ENCODE measurements at regions not wholly inside any gene's neighbourhood (a gene's known extent, or its start where the extent isn't known, plus 50 kb on each side); places are given as distances from the start of the nearest gene placed in this dataset.

- H3K27me3 ChIP-seq (ENCODE audit: low read depth, low read length): no peaks in the 10 kb centered on the region
- no peak overlapping the region for H3K9ac ChIP-seq (ENCODE audit: low read length)
- H3K4me1 ChIP-seq (ENCODE audit: low read length): peaks cover 11% of the 10 kb centered on the region
- H3K36me3 ChIP-seq (replicated peaks; ENCODE audit: low read depth, low read length): no peaks in the 10 kb centered on the region
- no peak for TF ChIP-seq EZH2phosphoT487 (IDR thresholded peaks at IDR 0.05; ENCODE audit: low read depth)
- TF ChIP-seq, protein P1, sequence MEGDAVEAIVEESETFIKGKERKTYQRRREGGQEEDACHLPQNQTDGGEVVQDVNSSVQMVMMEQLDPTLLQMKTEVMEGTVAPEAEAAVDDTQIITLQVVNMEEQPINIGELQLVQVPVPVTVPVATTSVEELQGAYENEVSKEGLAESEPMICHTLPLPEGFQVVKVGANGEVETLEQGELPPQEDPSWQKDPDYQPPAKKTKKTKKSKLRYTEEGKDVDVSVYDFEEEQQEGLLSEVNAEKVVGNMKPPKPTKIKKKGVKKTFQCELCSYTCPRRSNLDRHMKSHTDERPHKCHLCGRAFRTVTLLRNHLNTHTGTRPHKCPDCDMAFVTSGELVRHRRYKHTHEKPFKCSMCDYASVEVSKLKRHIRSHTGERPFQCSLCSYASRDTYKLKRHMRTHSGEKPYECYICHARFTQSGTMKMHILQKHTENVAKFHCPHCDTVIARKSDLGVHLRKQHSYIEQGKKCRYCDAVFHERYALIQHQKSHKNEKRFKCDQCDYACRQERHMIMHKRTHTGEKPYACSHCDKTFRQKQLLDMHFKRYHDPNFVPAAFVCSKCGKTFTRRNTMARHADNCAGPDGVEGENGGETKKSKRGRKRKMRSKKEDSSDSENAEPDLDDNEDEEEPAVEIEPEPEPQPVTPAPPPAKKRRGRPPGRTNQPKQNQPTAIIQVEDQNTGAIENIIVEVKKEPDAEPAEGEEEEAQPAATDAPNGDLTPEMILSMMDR (IDR thresholded peaks at IDR 0.05; ENCODE audit: low read depth, low read length): peak; percentile 88
- H3K27ac ChIP-seq (ENCODE audit: low read length): no peak overlapping the region
- H3K4me3 ChIP-seq (ENCODE audit: low read length): peak overlapping the region; percentile 72
- H3K79me2 ChIP-seq (ENCODE audit: low read length): no peaks in the 10 kb centered on the region
- no peaks in the 10 kb centered on the region for H3K9me3 ChIP-seq (ENCODE audit: insufficient read depth, low read length)
- no peaks in the 10 kb centered on the region for H4K20me1 ChIP-seq (ENCODE audit: insufficient read depth, low read length)
- peak overlapping the region; percentile 54 for H2AFZ ChIP-seq (ENCODE audit: low read depth, low read length)
- H3K4me2 ChIP-seq (ENCODE audit: low read length): peak overlapping the region; percentile 92
Measured at GRCh38 chr9:16133556-16134227, 580.8 kb downstream of the CCDC171 start.

DNA sequence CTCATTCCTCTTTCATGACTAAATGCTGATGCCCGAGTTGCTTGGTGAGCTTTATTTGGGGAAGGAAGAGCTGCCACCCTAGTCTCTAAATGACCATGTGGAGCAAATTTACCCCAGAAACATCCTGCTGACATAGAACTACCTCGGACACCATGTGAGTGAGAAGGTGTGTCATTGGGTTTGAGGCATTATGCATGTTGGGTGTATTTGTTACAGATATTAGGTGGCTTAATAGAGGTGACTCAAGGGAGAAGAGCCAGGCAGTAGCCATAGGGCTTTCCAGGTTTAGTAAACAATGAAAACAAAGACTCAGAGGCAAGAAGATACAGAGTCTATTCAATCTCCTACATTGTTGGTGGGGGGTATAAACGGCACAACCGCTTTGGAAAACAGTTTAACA, 581.5 kb downstream of the CCDC171 start:
- Histone ChIP-seq H3K4me3 (ENCODE audit: low read length) (peak overlapping the region; percentile 72), H4K20me1 (ENCODE audit: insufficient read depth, low read length) (no peaks in the 10 kb centered on the region), H3K79me2 (ENCODE audit: low read length) (no peaks in the 10 kb centered on the region), H3K36me3 (replicated peaks; ENCODE audit: low read depth, low read length) (no peaks in the 10 kb centered on the region), H3K9ac (ENCODE audit: low read length) (no peak overlapping the region), H2AFZ (ENCODE audit: low read depth, low read length) (peak overlapping the region; percentile 54), H3K9me3 (ENCODE audit: insufficient read depth, low read length) (no peaks in the 10 kb centered on the region), H3K27ac (ENCODE audit: low read length) (no peak overlapping the region), H3K4me2 (ENCODE audit: low read length) (peak overlapping the region; percentile 92), H3K4me1 (ENCODE audit: low read length) (peaks cover 11% of the 10 kb centered on the region), H3K27me3 (ENCODE audit: low read depth, low read length) (no peaks in the 10 kb centered on the region)
- TF ChIP-seq, protein P1 (IDR thresholded peaks at IDR 0.05; ENCODE audit: low read depth, low read length): no peak
- no peak for TF ChIP-seq EZH2phosphoT487 (IDR thresholded peaks at IDR 0.05; ENCODE audit: low read depth)

- TF ChIP-seq EZH2phosphoT487 (IDR thresholded peaks at IDR 0.05; ENCODE audit: low read depth): no peak
- TF ChIP-seq, protein P1 (IDR thresholded peaks at IDR 0.05; ENCODE audit: low read depth, low read length): no peak
- H3K4me2 ChIP-seq (ENCODE audit: low read length): no peak overlapping the region
- no peaks in the 10 kb centered on the region for H3K4me1 ChIP-seq (ENCODE audit: low read length)
- H3K9ac ChIP-seq (ENCODE audit: low read length): no peak overlapping the region
- no peaks in the 10 kb centered on the region for H3K36me3 ChIP-seq (replicated peaks; ENCODE audit: low read depth, low read length)
- no peak overlapping the region for H2AFZ ChIP-seq (ENCODE audit: low read depth, low read length)
- no peaks in the 10 kb centered on the region for H3K9me3 ChIP-seq (ENCODE audit: insufficient read depth, low read length)
- H4K20me1 ChIP-seq (ENCODE audit: insufficient read depth, low read length): no peaks in the 10 kb centered on the region
- H3K4me3 ChIP-seq (ENCODE audit: low read length): no peak overlapping the region
- H3K27ac ChIP-seq (ENCODE audit: low read length): no peak overlapping the region
- no peaks in the 10 kb centered on the region for H3K79me2 ChIP-seq (ENCODE audit: low read length)
- H3K27me3 ChIP-seq (ENCODE audit: low read depth, low read length): no peaks in the 10 kb centered on the region
Measured at GRCh38 chr9:16135968-16136367, 583.1 kb downstream of the CCDC171 start.

DNA sequence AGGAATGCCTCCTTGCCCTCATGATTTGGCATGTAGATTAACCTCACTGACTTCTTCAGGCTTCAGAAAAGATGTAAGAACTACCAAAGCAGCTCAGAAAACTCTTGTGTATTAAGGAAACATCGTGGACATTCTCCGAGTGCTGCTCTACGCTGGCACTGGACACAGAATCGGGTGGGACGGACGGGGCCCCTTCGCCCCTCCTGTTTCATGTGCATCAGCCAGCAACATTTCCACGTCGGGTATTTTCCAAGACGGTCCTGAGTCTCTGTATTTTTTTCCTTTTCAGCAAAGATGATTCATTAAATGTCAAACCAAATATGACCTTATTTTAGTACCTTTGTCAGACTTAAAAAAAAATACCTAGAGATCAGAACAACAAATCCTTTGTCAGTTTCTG, 583.6 kb downstream of the CCDC171 start:
- H3K36me3 ChIP-seq (replicated peaks; ENCODE audit: low read depth, low read length): no peaks in the 10 kb centered on the region
- H3K27ac ChIP-seq (ENCODE audit: low read length): no peak overlapping the region

More for the DNA sequence above, 583.6 kb downstream of the CCDC171 start:
- no peaks in the 10 kb centered on the region for H3K4me1 ChIP-seq (ENCODE audit: low read length)
- H3K79me2 ChIP-seq (ENCODE audit: low read length): no peaks in the 10 kb centered on the region
- H3K4me3 ChIP-seq (ENCODE audit: low read length): no peak overlapping the region
- TF ChIP-seq, protein P1 (IDR thresholded peaks at IDR 0.05; ENCODE audit: low read depth, low read length): no peak
- no peak for TF ChIP-seq EZH2phosphoT487 (IDR thresholded peaks at IDR 0.05; ENCODE audit: low read depth)
- H4K20me1 ChIP-seq (ENCODE audit: insufficient read depth, low read length): no peaks in the 10 kb centered on the region
- H3K9me3 ChIP-seq (ENCODE audit: insufficient read depth, low read length): no peaks in the 10 kb centered on the region
- H3K9ac ChIP-seq (ENCODE audit: low read length): no peak overlapping the region
- H3K4me2 ChIP-seq (ENCODE audit: low read length): no peak overlapping the region
- no peak overlapping the region for H2AFZ ChIP-seq (ENCODE audit: low read depth, low read length)
- no peaks in the 10 kb centered on the region for H3K27me3 ChIP-seq (ENCODE audit: low read depth, low read length)

Data from OCI-LY3 (cell line).